ENCODE measurements at regions not wholly inside any gene's neighbourhood (a gene's known extent, or its start where the extent isn't known, plus 50 kb on each side); places are given as distances from the start of the nearest gene placed in this dataset.
A peak's percentile ranks its signal among the peaks of the same experiment; 100 is the strongest.

DNA sequence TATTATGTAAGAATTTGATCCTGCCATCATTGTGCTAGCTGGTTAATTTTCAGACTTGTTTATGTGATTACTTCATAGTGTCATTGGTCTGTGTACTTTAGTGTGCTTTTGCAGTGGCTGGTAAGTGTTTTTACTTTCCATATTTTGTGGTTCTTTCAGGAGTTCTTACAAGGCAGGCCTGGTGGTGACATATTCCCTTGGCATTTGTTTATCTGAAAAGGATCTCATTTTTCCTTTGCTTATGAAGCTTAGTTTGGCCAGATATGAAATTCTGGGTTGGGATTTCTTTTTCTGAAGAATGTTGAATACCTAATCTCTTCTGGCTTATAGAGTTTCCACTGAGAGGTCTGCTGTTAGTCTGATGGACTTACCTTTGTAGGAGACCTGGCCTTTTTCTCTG, 72.8 kb upstream of the MC4R start:
- no peak for DNase-seq

- DNase-seq: no peak
These were observed 74.2 kb upstream of the MC4R start for GRCh38 chr18:60446821-60447220.

GRCh38 chr18:60448487-60449267, 76.1 kb upstream of the MC4R start:
- no peak for DNase-seq

GRCh38 chr18:60452421-60452820, 79.8 kb upstream of the MC4R start:
- DNase-seq: no peak

DNA sequence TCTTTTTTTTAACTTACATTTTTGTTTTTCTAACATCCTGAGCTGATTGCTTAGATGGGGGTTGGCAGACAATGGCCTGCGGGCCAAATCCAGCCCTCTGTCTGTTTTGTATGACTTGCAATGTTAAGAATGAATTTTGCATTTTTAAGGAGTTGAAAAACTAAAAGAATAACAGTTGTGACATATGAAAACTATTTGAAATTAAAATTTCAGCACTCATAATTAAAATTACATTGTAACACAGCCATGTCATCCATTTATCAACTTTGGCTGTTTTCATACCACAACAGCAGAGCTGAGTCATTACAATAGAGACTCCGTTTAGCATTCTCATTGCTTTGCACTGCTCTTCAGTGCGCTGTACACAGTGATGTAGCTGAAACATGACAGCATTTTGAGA, 94.1 kb upstream of the MC4R start:
- no peak for DNase-seq

GRCh38 chr18:60469387-60470100, 97.0 kb upstream of the MC4R start:
- DNase-seq: no peak

DNA sequence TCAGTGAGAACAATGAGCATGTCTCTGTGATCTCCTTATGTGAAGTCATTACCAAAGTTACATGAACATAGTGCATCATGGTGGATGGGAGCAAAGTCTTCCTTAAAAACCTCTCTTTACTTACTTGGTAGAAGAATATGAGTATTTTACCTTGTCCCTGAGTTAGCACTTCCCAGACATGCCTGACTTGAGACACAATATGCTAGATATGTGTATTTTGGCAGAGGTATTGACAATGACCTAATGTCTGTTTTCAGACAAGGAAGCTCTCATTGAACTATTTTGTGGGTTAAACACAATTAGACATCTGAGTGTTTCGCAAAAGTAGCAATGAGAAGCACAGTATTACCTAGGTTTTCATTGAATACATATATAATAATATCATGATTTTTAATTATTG, 99.1 kb upstream of the MC4R start:
- no peak for DNase-seq

- DNase-seq: no peak
These were observed 112.6 kb upstream of the MC4R start for GRCh38 chr18:60485201-60485600.

- no peak for DNase-seq
These were observed 120.5 kb upstream of the MC4R start for GRCh38 chr18:60493066-60493465.

- no peak for DNase-seq
These were observed 127.1 kb upstream of the MC4R start for GRCh38 chr18:60499675-60500074.

GRCh38 chr18:60500960-60501359, 128.4 kb upstream of the MC4R start:
- no peak for DNase-seq

- DNase-seq: no peak
These were observed 130.0 kb upstream of the MC4R start for GRCh38 chr18:60502591-60502990.

DNA sequence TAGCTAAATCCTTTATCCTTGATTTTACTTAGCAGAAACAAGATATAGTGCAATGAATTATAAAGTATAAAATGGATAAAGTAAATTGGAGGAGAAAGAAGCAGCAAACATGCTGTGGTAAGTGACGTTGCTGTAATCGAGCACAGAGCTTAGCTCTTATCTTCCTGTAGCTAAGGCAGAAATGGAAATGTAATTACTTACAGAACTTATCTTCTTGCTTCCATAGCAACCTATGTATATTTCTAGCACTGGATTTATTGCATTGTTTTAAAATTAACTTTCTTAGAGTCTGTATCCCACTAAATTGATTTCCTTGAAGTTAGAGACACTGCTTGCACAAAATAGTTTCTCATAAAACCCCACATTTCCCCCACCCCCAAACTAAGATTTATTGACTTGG, 130.6 kb upstream of the MC4R start:
- no peak for DNase-seq

- DNase-seq: peak in 1 of 2 experiments; percentile 39
These were observed 133.6 kb upstream of the MC4R start for GRCh38 chr18:60506190-60506589.

DNA sequence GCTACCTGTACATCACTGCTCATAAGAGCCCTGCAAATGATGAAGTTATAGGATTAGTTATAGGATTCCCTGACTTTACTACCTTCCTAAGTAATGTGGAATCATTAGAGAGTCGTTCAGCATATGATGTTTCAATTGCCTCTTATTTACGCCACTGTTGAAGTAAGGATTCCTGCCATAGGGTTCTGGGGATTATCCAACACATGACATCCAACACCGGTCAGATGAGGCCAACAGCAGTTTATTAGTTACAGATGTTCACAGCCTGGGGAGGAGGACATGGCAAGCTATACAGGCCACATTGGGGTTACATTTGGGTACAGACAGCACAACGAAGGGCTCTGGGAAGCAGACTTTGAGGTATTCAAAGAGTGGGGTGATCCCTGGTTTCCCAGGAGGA, 134.1 kb upstream of the MC4R start:
- DNase-seq: no peak

GRCh38 chr18:60508108-60508507, 135.5 kb upstream of the MC4R start:
- DNase-seq: no peak

- no peak for DNase-seq
These were observed 162.0 kb upstream of the MC4R start for GRCh38 chr18:60534538-60534937.

DNA sequence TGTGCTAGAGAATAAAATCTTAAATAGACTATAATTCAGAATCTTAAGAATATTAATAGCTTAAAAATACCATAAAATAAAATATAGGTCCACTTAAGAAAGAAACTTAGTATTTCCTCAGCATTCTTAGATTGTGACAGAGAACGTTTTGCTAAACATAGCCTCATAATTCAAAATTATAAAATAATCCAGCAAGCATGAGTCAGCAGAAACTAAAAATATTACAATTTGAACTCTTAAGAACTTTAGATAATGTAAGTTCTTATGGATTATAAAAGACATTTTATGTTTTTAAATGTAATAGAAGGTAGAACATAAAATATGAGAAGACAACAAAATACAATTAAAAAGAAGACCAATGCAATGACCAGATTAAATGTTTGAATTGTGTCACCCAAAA, 164.5 kb upstream of the MC4R start:
- DNase-seq: no peak

GRCh38 chr18:60538891-60539290, 166.3 kb upstream of the MC4R start:
- no peak for DNase-seq

- DNase-seq: no peak
These were observed 169.1 kb upstream of the MC4R start for GRCh38 chr18:60541661-60542060.

- DNase-seq: no peak
These were observed 171.1 kb upstream of the MC4R start for GRCh38 chr18:60543646-60544045.

DNA sequence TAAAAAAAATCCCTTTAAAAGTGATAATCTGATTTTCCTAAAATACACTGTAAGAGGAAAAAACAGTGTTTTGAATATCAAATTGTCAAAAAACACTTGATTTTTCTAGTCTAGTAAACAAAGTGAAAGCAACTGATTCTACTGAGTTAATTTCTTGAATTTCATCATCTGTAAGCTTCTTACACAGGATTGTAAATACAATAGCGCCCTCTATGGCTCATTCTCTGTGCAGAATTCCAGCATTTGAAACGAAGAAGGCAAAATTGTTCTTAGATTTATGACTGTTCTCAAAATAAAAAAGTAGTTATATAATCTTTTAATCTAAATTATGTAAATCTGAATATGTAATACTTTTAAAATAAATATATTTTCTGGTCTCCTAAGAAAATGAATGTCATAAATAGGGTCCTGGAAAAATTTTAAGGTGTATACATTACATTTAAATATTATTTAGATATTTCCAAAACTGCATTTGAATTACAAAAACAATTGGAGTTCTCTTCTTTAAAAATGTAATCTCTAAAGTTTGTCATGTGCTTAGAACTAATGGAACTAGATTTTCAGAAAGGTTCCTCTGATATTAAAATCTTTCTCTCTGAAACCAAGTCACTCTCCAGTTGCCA, 176.9 kb upstream of the MC4R start:
- peak; percentile 62 to 73 for DNase-seq

DNA sequence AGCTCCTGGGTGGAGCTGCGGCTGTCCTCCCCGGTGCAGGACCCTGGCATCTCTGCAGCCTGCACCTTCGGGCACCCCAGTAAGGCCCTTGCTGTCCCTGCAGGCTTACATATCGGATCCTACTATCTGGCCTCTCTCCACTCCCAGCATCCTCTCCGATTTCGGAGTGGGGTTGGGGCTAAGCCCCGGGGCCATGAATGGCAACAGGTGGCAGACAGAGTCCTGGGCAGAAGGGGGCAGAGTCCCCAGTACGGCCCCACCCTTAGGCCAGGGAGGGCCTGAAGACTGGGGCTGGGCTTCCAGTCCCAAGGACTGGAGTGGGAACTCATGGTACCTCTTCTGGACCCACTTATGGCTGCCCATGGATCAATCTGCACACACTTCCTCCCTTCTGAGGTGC, 180.4 kb upstream of the MC4R start:
- no peak for DNase-seq

GRCh38 chr18:60554967-60555366, 182.4 kb upstream of the MC4R start:
- no peak for DNase-seq

All from NCI-H1930 (cell line).